K562 (cell line): ENCODE measurements at regions not wholly inside any gene's neighbourhood (a gene's known extent, or its start where the extent isn't known, plus 50 kb on each side); places are given as distances from the start of the nearest gene placed in this dataset.

Experiments used
- EGR1 ChIP-seq: fragments of 450-650 bp; conservative IDR thresholded peaks from 2 replicates; pipeline ENCODE4 v1.6.1; 2017; ENCODE audit warnings: mild to moderate bottlenecking
- SMAD4 ChIP-seq: fragments of 250-450 bp; sonication (Bioruptor Pico); conservative IDR thresholded peaks from 2 replicates; pipeline ENCODE4 v1.8.0; 2021; ENCODE audit warnings: inconsistent platforms, mild to moderate bottlenecking, moderate library complexity
- TF ChIP-seq, protein P1 (sequence below): fragments of 250-450 bp; sonication (Bioruptor Pico); IDR thresholded peaks from 2 replicates; pipeline ENCODE4 v1.4.0; 2020; ENCODE audit warnings: mild to moderate bottlenecking, moderate library complexity
- TF ChIP-seq, protein P2 (sequence below): fragments of 450-650 bp; IDR thresholded peaks from 2 replicates; pipeline ENCODE4 v1.6.1; 2016; ENCODE audit warnings: antibody characterized with exemption
- TF ChIP-seq, protein P3 (sequence below): fragments of 450-650 bp; IDR thresholded peaks from 2 replicates; pipeline ENCODE4 v1.6.1; 2016; ENCODE audit warnings: low read depth, mild to moderate bottlenecking, moderate library complexity
- TF ChIP-seq, protein P4 (sequence below): sonication (generic); formaldehyde crosslinking; IDR thresholded peaks from 2 replicates; pipeline ENCODE4 v1.8.1; 2022; ENCODE audit warnings: missing genetic modification reagents
- TF ChIP-seq, protein P5 (sequence below): fragments of 450-650 bp; IDR thresholded peaks from 2 replicates; pipeline ENCODE4 v1.6.1; 2018; ENCODE audit not compliant: partially characterized antibody

DNA sequence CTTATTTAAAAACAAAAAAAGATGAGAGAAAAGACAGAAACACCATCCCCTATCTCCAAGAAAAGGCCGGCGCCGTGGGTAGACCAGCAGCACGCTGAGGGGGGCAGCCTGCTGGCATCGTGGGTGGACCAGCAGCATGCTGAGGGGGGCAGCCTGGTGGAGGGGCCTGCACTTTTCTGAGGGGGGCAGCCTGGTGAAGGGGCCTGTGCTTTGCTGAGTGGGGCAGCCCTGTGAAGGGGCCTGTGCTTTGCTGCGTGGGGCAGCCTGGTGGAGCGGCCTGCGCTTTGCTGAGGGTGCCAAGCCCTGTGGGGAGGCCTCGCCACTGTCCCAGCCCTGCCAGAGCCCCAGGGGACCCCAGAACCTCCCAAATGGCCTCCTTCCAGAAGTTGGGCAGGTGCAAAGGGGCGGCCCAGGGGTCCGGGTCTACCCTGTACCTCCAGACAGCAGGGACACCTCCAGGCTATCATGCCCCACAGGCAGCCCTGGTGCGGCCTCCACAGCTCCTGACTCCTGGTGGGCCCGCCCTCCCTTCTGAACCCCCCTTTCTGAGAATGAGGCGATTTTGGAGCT is 1185.7 kb downstream of the BRD1 start (continued):
- TF ChIP-seq, protein P1, sequence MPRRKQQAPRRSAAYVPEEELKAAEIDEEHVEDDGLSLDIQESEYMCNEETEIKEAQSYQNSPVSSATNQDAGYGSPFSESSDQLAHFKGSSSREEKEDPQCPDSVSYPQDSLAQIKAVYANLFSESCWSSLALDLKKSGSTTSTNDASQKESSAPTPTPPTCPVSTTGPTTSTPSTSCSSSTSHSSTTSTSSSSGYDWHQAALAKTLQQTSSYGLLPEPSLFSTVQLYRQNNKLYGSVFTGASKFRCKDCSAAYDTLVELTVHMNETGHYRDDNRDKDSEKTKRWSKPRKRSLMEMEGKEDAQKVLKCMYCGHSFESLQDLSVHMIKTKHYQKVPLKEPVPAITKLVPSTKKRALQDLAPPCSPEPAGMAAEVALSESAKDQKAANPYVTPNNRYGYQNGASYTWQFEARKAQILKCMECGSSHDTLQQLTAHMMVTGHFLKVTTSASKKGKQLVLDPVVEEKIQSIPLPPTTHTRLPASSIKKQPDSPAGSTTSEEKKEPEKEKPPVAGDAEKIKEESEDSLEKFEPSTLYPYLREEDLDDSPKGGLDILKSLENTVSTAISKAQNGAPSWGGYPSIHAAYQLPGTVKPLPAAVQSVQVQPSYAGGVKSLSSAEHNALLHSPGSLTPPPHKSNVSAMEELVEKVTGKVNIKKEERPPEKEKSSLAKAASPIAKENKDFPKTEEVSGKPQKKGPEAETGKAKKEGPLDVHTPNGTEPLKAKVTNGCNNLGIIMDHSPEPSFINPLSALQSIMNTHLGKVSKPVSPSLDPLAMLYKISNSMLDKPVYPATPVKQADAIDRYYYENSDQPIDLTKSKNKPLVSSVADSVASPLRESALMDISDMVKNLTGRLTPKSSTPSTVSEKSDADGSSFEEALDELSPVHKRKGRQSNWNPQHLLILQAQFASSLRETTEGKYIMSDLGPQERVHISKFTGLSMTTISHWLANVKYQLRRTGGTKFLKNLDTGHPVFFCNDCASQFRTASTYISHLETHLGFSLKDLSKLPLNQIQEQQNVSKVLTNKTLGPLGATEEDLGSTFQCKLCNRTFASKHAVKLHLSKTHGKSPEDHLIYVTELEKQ (CRISPR knock-in tag): no peak
- TF ChIP-seq, protein P2, sequence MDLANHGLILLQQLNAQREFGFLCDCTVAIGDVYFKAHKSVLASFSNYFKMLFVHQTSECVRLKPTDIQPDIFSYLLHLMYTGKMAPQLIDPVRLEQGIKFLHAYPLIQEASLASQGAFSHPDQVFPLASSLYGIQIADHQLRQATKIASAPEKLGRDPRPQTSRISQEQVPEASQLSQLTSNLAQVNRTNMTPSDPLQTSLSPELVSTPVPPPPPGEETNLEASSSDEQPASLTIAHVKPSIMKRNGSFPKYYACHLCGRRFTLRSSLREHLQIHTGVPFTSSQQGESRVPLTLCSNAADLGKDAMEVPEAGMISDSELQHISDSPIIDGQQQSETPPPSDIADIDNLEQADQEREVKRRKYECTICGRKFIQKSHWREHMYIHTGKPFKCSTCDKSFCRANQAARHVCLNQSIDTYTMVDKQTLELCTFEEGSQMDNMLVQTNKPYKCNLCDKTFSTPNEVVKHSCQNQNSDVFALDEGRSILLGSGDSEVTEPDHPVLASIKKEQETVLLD: no peak
- TF ChIP-seq, protein P3, sequence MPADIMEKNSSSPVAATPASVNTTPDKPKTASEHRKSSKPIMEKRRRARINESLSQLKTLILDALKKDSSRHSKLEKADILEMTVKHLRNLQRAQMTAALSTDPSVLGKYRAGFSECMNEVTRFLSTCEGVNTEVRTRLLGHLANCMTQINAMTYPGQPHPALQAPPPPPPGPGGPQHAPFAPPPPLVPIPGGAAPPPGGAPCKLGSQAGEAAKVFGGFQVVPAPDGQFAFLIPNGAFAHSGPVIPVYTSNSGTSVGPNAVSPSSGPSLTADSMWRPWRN: no peak
- TF ChIP-seq EGR1 (no peak), SMAD4 (CRISPR knock-in tag) (no peak)
- TF ChIP-seq, protein P4, sequence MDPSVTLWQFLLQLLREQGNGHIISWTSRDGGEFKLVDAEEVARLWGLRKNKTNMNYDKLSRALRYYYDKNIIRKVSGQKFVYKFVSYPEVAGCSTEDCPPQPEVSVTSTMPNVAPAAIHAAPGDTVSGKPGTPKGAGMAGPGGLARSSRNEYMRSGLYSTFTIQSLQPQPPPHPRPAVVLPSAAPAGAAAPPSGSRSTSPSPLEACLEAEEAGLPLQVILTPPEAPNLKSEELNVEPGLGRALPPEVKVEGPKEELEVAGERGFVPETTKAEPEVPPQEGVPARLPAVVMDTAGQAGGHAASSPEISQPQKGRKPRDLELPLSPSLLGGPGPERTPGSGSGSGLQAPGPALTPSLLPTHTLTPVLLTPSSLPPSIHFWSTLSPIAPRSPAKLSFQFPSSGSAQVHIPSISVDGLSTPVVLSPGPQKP (CRISPR knock-in tag): no peak
- TF ChIP-seq, protein P5, sequence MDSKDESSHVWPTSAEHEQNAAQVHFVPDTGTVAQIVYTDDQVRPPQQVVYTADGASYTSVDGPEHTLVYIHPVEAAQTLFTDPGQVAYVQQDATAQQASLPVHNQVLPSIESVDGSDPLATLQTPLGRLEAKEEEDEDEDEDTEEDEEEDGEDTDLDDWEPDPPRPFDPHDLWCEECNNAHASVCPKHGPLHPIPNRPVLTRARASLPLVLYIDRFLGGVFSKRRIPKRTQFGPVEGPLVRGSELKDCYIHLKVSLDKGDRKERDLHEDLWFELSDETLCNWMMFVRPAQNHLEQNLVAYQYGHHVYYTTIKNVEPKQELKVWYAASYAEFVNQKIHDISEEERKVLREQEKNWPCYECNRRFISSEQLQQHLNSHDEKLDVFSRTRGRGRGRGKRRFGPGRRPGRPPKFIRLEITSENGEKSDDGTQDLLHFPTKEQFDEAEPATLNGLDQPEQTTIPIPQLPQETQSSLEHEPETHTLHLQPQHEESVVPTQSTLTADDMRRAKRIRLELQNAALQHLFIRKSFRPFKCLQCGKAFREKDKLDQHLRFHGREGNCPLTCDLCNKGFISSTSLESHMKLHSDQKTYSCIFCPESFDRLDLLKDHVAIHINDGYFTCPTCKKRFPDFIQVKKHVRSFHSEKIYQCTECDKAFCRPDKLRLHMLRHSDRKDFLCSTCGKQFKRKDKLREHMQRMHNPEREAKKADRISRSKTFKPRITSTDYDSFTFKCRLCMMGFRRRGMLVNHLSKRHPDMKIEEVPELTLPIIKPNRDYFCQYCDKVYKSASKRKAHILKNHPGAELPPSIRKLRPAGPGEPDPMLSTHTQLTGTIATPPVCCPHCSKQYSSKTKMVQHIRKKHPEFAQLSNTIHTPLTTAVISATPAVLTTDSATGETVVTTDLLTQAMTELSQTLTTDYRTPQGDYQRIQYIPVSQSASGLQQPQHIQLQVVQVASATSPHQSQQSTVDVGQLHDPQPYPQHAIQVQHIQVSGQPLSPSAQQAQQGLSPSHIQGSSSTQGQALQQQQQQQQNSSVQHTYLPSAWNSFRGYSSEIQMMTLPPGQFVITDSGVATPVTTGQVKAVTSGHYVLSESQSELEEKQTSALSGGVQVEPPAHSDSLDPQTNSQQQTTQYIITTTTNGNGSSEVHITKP: no peak
